ENCODE measurements at regions not wholly inside any gene's neighbourhood (a gene's known extent, or its start where the extent isn't known, plus 50 kb on each side); places are given as distances from the start of the nearest gene placed in this dataset.

GRCh38 chr3:139839014-139839413 lies 96.0 kb upstream of the CLSTN2 start:
- Histone ChIP-seq H3K9ac (ENCODE audit: insufficient read depth in 1 of 2, low read depth in 2 of 2, low read length in 2 of 2) (no peak overlapping the region), H3K79me2 (ENCODE audit: control insufficient read depth, insufficient read depth, low read length) (no peaks in the 10 kb centered on the region), H2AFZ (ENCODE audit: low read depth, low read length) (no peak overlapping the region), H4K20me1 (replicated peaks; ENCODE audit: control insufficient read depth, insufficient read depth, low read length) (no peaks in the 10 kb centered on the region), H3K9me1 (ENCODE audit: control insufficient read depth, insufficient read depth, low read length) (no peaks in the 10 kb centered on the region), H3K36me3 (ENCODE audit: control insufficient read depth, insufficient read depth, low read length) (no peaks in the 10 kb centered on the region), H3K4me1 (replicated peaks in 1 of 2; ENCODE audit: control insufficient read depth in 2 of 2, insufficient read depth in 2 of 2, low read length in 2 of 2) (no peaks in the 10 kb centered on the region), H3K4me3 (no peak overlapping the region), H3K27me3 (ENCODE audit: control insufficient read depth in 2 of 2, insufficient read depth in 2 of 2, low read length in 2 of 2) (no peaks in the 10 kb centered on the region), H3K27ac (ENCODE audit: extremely low read depth, low read depth, low read length) (no peak overlapping the region), H3K9me3 (replicated peaks; ENCODE audit: control insufficient read depth, insufficient read depth, low read depth, low read length) (no peaks in the 10 kb centered on the region), H3K4me2 (ENCODE audit: insufficient read depth, low read length) (no peak overlapping the region)
- intact Hi-C loops (cut with micrococcal nuclease), result no loop called here
- FAIRE-seq (no peak), DNase-seq (ENCODE audit: extremely low read depth in 1 of 4, low spot score in 3 of 4) (no peak), ATAC-seq (no peak)
- ChIA-PET CTCF (ENCODE audit: low intra/inter-chr PET ratio) (no interaction called here), POLR2A (no interaction called here)
- 0% methylated on average over 1 of the region's 1 CpG for WGBS (ENCODE audit: insufficient coverage, low coverage, missing lambda C conversion rate)
- no TSS peak for BruUV-seq (replicated peaks)
- no peak for TF ChIP-seq ZNF507 (tag; conservative IDR thresholded peaks at IDR 0.05)
- in situ Hi-C loops (cut with MboI), result no loop called here

- intact Hi-C loops (cut with micrococcal nuclease) (no loop called here), in situ Hi-C loops (cut with MboI) (no loop called here)
- no TSS peak for BruUV-seq (replicated peaks)
- ATAC-seq, result no peak
- Histone ChIP-seq H3K79me2 (ENCODE audit: control insufficient read depth, insufficient read depth, low read length) (no peaks in the 10 kb centered on the region), H3K36me3 (ENCODE audit: control insufficient read depth, insufficient read depth, low read length) (no peaks in the 10 kb centered on the region), H3K27ac (ENCODE audit: extremely low read depth, low read depth, low read length) (no peak overlapping the region), H3K9me1 (ENCODE audit: control insufficient read depth, insufficient read depth, low read length) (no peaks in the 10 kb centered on the region), H3K9me3 (replicated peaks; ENCODE audit: control insufficient read depth, insufficient read depth, low read depth, low read length) (no peaks in the 10 kb centered on the region), H3K4me2 (ENCODE audit: insufficient read depth, low read length) (no peak overlapping the region), H2AFZ (ENCODE audit: low read depth, low read length) (no peak overlapping the region), H4K20me1 (replicated peaks; ENCODE audit: control insufficient read depth, insufficient read depth, low read length) (no peaks in the 10 kb centered on the region), H3K27me3 (ENCODE audit: control insufficient read depth in 2 of 2, insufficient read depth in 2 of 2, low read length in 2 of 2) (no peaks in the 10 kb centered on the region), H3K4me1 (replicated peaks in 1 of 2; ENCODE audit: control insufficient read depth in 2 of 2, insufficient read depth in 2 of 2, low read length in 2 of 2) (no peaks in the 10 kb centered on the region), H3K4me3 (no peak overlapping the region), H3K9ac (ENCODE audit: insufficient read depth in 1 of 2, low read depth in 2 of 2, low read length in 2 of 2) (no peak overlapping the region)
- ChIA-PET CTCF (ENCODE audit: low intra/inter-chr PET ratio) (no interaction called here), POLR2A (no interaction called here)
- 0% methylated on average over 3 of the region's 3 CpGs for WGBS (ENCODE audit: insufficient coverage, low coverage, missing lambda C conversion rate)
- DNase-seq (ENCODE audit: extremely low read depth in 1 of 4, low spot score in 3 of 4), result no peak
- FAIRE-seq, result no peak
- no peak for TF ChIP-seq ZNF445 (CRISPR knock-in tag; IDR thresholded peaks at IDR 0.05; ENCODE audit: low read depth)
- TF ChIP-seq TBL1XR1 (IDR thresholded peaks at IDR 0.05; ENCODE audit: low read length in 2 of 2), result no peak
- TF ChIP-seq ZNF780A (CRISPR knock-in tag; IDR thresholded peaks at IDR 0.05), result no peak
- TF ChIP-seq CBFB (CRISPR knock-in tag; IDR thresholded peaks at IDR 0.05), result no peak
- TF ChIP-seq KDM4B (IDR thresholded peaks at IDR 0.05; ENCODE audit: borderline replicate concordance in 2 of 2, low read depth in 1 of 2), result no peak
- TF ChIP-seq THRB (CRISPR knock-in tag; conservative IDR thresholded peaks at IDR 0.05), result no peak
- TF ChIP-seq CC2D1A (IDR thresholded peaks at IDR 0.05), result no peak
- TF ChIP-seq ZFPM2 (CRISPR knock-in tag; IDR thresholded peaks at IDR 0.05), result no peak
- TF ChIP-seq BMI1 (IDR thresholded peaks at IDR 0.05; ENCODE audit: low read length), result no peak
- no peak for TF ChIP-seq STAT6 (CRISPR knock-in tag; IDR thresholded peaks at IDR 0.05)
- TF ChIP-seq MEF2A (IDR thresholded peaks at IDR 0.05; ENCODE audit: control insufficient read depth, low read depth, low read length), result no peak
- TF ChIP-seq NONO (IDR thresholded peaks at IDR 0.05; ENCODE audit: low read depth in 2 of 2, low read length in 1 of 2), result no peak
These were observed 96.6 kb upstream of the CLSTN2 start for GRCh38 chr3:139838269-139838957.
